VCaP (cell line): ENCODE measurements at regions not wholly inside any gene's neighbourhood (a gene's known extent, or its start where the extent isn't known, plus 50 kb on each side); places are given as distances from the start of the nearest gene placed in this dataset.

Source experiments
- H3K27ac ChIP-seq: fragments of 450-650 bp; 2 replicates; pipeline ENCODE4 v1.5.1; 2017
- CTCF ChIP-seq: fragments of 450-650 bp; conservative IDR thresholded peaks from 2 replicates; pipeline ENCODE4 v1.5.1; 2017; ENCODE audit warnings: mild to moderate bottlenecking, moderate library complexity

GRCh38 chr13:34294483-34295129 is 476.7 kb downstream of the RFC3 start:
- no peak for TF ChIP-seq CTCF
- no peak overlapping the region for H3K27ac ChIP-seq

- TF ChIP-seq CTCF: no peak
- no peak overlapping the region for H3K27ac ChIP-seq
Measured at GRCh38 chr13:34300559-34300958, 482.6 kb downstream of the RFC3 start.

- no peak overlapping the region for H3K27ac ChIP-seq
- TF ChIP-seq CTCF: no peak
Measured at GRCh38 chr13:34302596-34302995, 484.6 kb downstream of the RFC3 start.

DNA sequence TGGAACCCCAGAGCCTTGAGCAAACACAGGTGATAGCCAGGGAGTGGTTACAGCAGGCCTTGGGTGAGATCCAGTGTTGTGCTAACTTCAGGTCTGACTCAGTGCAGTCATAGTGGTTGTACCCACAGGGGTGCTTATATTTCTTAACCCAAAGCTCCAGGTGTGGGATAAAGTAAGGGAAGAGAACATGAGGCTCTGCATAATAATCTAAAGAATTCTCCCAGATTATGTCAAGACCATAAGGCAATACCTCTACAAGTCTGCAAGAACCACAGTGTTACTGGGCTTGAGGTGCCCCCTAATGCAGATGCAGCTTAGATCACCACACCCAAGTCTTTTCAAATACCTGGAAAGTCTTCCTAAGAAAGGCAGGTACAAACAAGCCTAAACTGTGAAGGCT is 485.4 kb downstream of the RFC3 start:
- H3K27ac ChIP-seq: no peak overlapping the region
- no peak for TF ChIP-seq CTCF

GRCh38 chr13:34307607-34308006 is 489.7 kb downstream of the RFC3 start:
- TF ChIP-seq CTCF: no peak

GRCh38 chr13:34308725-34309124 is 490.8 kb downstream of the RFC3 start:
- H3K27ac ChIP-seq: no peak overlapping the region
- no peak for TF ChIP-seq CTCF

More at GRCh38 chr13:34307607-34308006, 489.7 kb downstream of the RFC3 start:
- H3K27ac ChIP-seq: no peak overlapping the region

GRCh38 chr13:34310539-34310938 is 492.6 kb downstream of the RFC3 start:
- no peak overlapping the region for H3K27ac ChIP-seq
- no peak for TF ChIP-seq CTCF
